ENCODE measurements at regions not wholly inside any gene's neighbourhood (a gene's known extent, or its start where the extent isn't known, plus 50 kb on each side); places are given as distances from the start of the nearest gene placed in this dataset.

DNA sequence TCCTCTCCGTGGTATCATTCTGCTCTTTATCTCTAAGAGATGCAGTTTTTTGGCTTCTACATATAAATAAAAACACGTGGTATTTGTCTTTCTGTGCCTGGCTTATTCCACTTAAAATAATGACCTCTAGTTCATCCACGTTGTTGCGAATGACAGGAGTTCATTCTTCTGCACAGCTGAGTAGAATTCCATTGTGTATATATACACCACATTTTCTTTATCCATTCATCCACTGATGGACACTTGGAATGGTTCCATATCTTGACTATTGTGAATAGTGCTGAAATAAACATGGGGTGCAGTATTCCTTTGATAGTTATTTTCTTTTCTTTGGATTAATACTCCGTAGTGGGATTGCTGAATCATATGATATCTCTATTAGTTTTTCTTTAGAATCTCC, 262.3 kb downstream of the SOX11 start:
- H3K4me3 ChIP-seq (ENCODE audit: insufficient read length, low read depth): no peak overlapping the region
- H3K36me3 ChIP-seq (ENCODE audit: insufficient read depth, insufficient read length, low read length): no peaks in the 10 kb centered on the region
- TF ChIP-seq ZNF274 (IDR thresholded peaks at IDR 0.05; ENCODE audit: low read depth, low read length): no peak
- TF ChIP-seq YY1 (IDR thresholded peaks at IDR 0.05; ENCODE audit: insufficient read depth, insufficient read length): no peak
- TF ChIP-seq SUZ12 (IDR thresholded peaks at IDR 0.05; ENCODE audit: extremely low read depth, insufficient read depth, insufficient read length): no peak
- H3K9ac ChIP-seq (ENCODE audit: insufficient read length, low read depth): no peak overlapping the region
- no peaks in the 10 kb centered on the region for H3K4me1 ChIP-seq (ENCODE audit: insufficient read depth, insufficient read length)
- no peaks in the 10 kb centered on the region for H3K27me3 ChIP-seq (ENCODE audit: insufficient read depth, insufficient read length)
- DNase-seq (ENCODE audit: low read depth, low spot score): no peak
- H3K9me3 ChIP-seq (ENCODE audit: insufficient read depth, low read length): no peaks in the 10 kb centered on the region

DNA sequence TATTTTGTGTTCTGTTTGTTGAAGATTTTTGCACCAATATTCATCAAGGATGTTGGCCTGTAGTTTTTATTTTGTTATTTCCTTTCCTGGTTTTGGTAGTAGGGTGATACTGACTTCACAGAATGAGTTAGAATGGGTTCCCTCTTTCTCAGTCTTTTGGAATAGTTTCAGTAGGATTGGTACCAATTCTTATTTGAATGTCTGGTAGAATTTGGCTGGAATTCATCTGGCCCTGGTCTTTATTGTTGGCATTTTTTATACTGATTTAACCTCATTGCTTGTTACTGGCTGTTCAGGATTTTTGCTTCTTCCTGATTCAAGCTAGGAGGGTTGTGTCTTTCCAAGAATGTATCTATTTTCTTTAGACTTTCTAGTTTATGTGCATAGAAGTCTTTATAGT, 263.7 kb downstream of the SOX11 start:
- Histone ChIP-seq H3K36me3 (ENCODE audit: insufficient read depth, insufficient read length, low read length) (no peaks in the 10 kb centered on the region), H3K4me3 (ENCODE audit: insufficient read length, low read depth) (no peak overlapping the region), H3K9me3 (ENCODE audit: insufficient read depth, low read length) (no peaks in the 10 kb centered on the region), H3K4me1 (ENCODE audit: insufficient read depth, insufficient read length) (no peaks in the 10 kb centered on the region), H3K27me3 (ENCODE audit: insufficient read depth, insufficient read length) (no peaks in the 10 kb centered on the region), H3K9ac (ENCODE audit: insufficient read length, low read depth) (no peak overlapping the region)
- TF ChIP-seq YY1 (IDR thresholded peaks at IDR 0.05; ENCODE audit: insufficient read depth, insufficient read length) (no peak), SUZ12 (IDR thresholded peaks at IDR 0.05; ENCODE audit: extremely low read depth, insufficient read depth, insufficient read length) (no peak), ZNF274 (IDR thresholded peaks at IDR 0.05; ENCODE audit: low read depth, low read length) (no peak)
- no peak for DNase-seq (ENCODE audit: low read depth, low spot score)

DNA sequence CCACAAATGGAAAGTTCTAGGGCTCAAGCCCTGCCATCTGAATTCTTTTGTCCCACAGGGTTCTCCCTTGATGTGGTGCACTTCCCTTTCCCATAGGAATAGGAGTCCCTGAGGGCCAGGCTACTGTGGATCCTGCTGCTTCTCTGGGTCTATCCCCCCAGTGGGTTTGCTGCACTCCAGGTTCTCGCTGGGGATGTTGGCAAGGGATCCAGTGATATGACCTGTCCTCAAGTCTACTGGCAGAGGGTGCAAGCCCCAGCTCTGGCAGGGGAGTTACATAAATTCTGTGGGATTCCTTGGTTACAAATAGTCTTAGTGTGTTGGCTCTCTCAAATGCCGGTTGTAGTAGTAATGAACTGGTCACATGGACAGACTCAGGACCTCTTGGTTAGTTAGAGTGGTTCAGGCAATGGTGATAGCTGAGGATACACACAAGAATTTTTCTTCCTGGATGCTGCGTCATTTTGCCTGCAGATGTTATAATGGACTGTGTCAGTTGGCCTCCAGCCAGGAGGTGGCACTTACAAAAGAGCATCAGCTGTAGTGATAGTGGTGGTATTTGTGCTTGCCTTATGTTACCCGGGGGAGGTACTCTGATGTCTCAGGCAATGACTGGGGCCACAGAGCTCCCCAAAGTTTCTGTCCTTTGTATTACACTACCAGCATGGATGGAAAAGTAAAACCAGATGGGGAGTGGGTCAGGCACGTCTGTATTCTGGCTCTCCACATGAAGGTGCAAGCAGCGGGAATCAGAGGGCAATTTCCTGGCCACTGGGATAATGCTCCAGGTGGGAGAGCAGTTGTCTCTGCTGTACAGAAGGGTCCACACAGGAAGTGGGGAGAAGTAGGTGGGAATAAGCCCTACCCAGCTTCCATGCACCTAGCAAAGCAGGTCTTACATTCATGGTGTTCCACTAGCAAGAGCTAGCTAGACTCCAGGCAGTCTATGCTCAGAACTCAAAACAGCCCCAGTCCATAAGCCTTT, 267.9 kb downstream of the SOX11 start:
- no peak for DNase-seq (ENCODE audit: low read depth, low spot score)
- H3K4me3 ChIP-seq (ENCODE audit: insufficient read length, low read depth): no peak overlapping the region
- no peak overlapping the region for H3K9ac ChIP-seq (ENCODE audit: insufficient read length, low read depth)
- H3K36me3 ChIP-seq (ENCODE audit: insufficient read depth, insufficient read length, low read length): no peaks in the 10 kb centered on the region
- TF ChIP-seq ZNF274 (IDR thresholded peaks at IDR 0.05; ENCODE audit: low read depth, low read length) (no peak), YY1 (IDR thresholded peaks at IDR 0.05; ENCODE audit: insufficient read depth, insufficient read length) (no peak), SUZ12 (IDR thresholded peaks at IDR 0.05; ENCODE audit: extremely low read depth, insufficient read depth, insufficient read length) (no peak)
- H3K4me1 ChIP-seq (ENCODE audit: insufficient read depth, insufficient read length): peaks cover 1% of the 10 kb centered on the region
- no peaks in the 10 kb centered on the region for H3K9me3 ChIP-seq (ENCODE audit: insufficient read depth, low read length)
- no peaks in the 10 kb centered on the region for H3K27me3 ChIP-seq (ENCODE audit: insufficient read depth, insufficient read length)

DNA sequence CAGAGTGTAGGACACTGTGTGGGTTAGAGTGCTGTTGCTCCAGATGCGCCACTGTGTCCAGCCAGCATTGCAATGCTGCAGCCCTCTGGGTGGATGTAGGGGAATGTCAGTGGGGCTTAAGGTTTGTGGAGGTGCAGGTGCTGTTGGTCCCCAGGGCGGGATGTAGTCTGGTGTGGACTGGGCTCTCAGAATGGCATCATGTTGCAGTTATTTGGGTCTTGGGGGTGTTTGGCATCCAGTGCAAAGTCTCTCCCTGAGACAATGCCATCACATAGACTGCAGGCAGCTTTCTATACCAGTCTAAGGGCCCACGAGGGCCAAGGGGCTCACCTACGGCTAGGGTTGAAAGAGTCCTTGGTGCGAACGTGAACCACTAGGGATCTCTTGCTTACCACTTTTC, 275.3 kb downstream of the SOX11 start:
- no peak overlapping the region for H3K9ac ChIP-seq (ENCODE audit: insufficient read length, low read depth)
- no peak for TF ChIP-seq SUZ12 (IDR thresholded peaks at IDR 0.05; ENCODE audit: extremely low read depth, insufficient read depth, insufficient read length)
- no peaks in the 10 kb centered on the region for H3K27me3 ChIP-seq (ENCODE audit: insufficient read depth, insufficient read length)
- H3K4me3 ChIP-seq (ENCODE audit: insufficient read length, low read depth): no peak overlapping the region
- peaks cover 5% of the 10 kb centered on the region; the same call in 1 of the 2 replicates for H3K9me3 ChIP-seq (ENCODE audit: insufficient read depth, low read length)
- no peaks in the 10 kb centered on the region for H3K36me3 ChIP-seq (ENCODE audit: insufficient read depth, insufficient read length, low read length)
- DNase-seq (ENCODE audit: low read depth, low spot score): no peak
- peaks cover 2% of the 10 kb centered on the region for H3K4me1 ChIP-seq (ENCODE audit: insufficient read depth, insufficient read length)

DNA sequence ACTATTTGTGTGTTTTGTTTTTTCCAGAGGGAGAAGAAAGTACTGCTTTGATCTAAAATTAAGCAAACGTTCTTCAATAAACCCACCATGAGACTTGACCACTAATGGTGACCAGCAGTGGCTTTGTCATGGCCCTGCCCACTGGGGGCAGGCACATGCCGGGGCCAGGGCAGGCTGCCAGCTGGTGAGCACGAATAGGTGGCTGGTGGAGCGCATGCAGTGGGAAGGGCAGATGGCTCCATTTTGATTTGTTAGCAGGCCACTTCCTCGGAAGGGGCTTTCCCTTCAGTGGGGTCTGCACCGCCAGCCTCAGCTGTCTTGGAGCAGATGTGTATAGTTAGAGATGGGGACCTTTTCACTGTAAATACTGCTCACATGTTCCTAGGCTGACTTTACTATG, 277.1 kb downstream of the SOX11 start:
- Histone ChIP-seq H3K4me1 (ENCODE audit: insufficient read depth, insufficient read length) (peaks cover 2% of the 10 kb centered on the region), H3K36me3 (ENCODE audit: insufficient read depth, insufficient read length, low read length) (no peaks in the 10 kb centered on the region), H3K9me3 (ENCODE audit: insufficient read depth, low read length) (peaks cover 5% of the 10 kb centered on the region; the same call in 1 of the 2 replicates), H3K4me3 (ENCODE audit: insufficient read length, low read depth) (no peak overlapping the region), H3K27me3 (ENCODE audit: insufficient read depth, insufficient read length) (no peaks in the 10 kb centered on the region), H3K9ac (ENCODE audit: insufficient read length, low read depth) (no peak overlapping the region)
- no peak for DNase-seq (ENCODE audit: low read depth, low spot score)
- TF ChIP-seq SUZ12 (IDR thresholded peaks at IDR 0.05; ENCODE audit: extremely low read depth, insufficient read depth, insufficient read length) (no peak), YY1 (IDR thresholded peaks at IDR 0.05; ENCODE audit: insufficient read depth, insufficient read length) (no peak), ZNF274 (IDR thresholded peaks at IDR 0.05; ENCODE audit: low read depth, low read length) (no peak)

DNA sequence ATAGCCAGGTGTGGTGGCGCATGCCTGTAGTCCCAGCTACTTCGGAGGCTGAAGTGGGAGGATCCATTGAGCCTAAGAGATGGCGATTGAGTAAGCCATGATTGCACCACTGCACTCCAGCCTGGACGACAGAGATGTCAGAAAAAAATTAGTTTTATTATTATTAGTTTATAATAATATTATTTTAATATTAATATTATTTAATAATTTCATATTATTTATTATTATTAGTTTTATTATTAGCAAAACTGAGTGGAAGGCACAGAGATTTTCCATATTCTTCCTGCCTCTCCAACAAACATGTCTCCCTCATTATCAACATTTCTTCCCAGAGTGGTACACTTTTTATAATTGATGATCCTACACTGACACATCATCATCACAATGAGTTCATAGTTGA, 278.2 kb downstream of the SOX11 start:
- Histone ChIP-seq H3K4me3 (ENCODE audit: insufficient read length, low read depth) (no peak overlapping the region), H3K9me3 (ENCODE audit: insufficient read depth, low read length) (peaks cover 5% of the 10 kb centered on the region; the same call in 1 of the 2 replicates), H3K9ac (ENCODE audit: insufficient read length, low read depth) (no peak overlapping the region), H3K4me1 (ENCODE audit: insufficient read depth, insufficient read length) (peaks cover 2% of the 10 kb centered on the region), H3K36me3 (ENCODE audit: insufficient read depth, insufficient read length, low read length) (no peaks in the 10 kb centered on the region), H3K27me3 (ENCODE audit: insufficient read depth, insufficient read length) (no peaks in the 10 kb centered on the region)
- no peak for DNase-seq (ENCODE audit: low read depth, low spot score)
- no peak for TF ChIP-seq YY1 (IDR thresholded peaks at IDR 0.05; ENCODE audit: insufficient read depth, insufficient read length)
- TF ChIP-seq ZNF274 (IDR thresholded peaks at IDR 0.05; ENCODE audit: low read depth, low read length): no peak
- no peak for TF ChIP-seq SUZ12 (IDR thresholded peaks at IDR 0.05; ENCODE audit: extremely low read depth, insufficient read depth, insufficient read length)

DNA sequence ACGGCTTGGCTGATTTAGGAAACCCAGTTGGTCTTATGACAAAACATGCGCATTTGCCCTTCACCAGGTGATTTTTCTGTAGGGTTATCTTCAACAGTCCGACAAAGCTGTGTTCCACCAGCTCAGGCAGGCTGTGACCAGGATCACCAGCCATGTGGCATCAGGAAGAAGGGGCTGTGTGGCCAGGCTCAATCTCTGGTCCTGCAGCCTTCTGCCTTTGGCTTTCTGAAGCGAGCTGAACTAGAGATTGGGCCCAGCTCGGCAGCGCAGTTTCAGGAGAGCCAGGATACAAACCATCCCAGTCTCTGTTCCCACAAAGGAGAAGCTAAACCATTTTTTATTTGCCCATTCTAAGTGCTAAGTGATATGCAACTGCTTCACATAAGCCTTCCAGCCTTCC, 282.3 kb downstream of the SOX11 start:
- no peak overlapping the region for H3K4me3 ChIP-seq (ENCODE audit: insufficient read length, low read depth)

More for the DNA sequence above, 282.3 kb downstream of the SOX11 start:
- TF ChIP-seq SUZ12 (IDR thresholded peaks at IDR 0.05; ENCODE audit: extremely low read depth, insufficient read depth, insufficient read length) (no peak), YY1 (IDR thresholded peaks at IDR 0.05; ENCODE audit: insufficient read depth, insufficient read length) (no peak), ZNF274 (IDR thresholded peaks at IDR 0.05; ENCODE audit: low read depth, low read length) (no peak)
- DNase-seq (ENCODE audit: low read depth, low spot score): no peak
- no peaks in the 10 kb centered on the region for H3K36me3 ChIP-seq (ENCODE audit: insufficient read depth, insufficient read length, low read length)
- peaks cover 2% of the 10 kb centered on the region for H3K4me1 ChIP-seq (ENCODE audit: insufficient read depth, insufficient read length)
- no peaks in the 10 kb centered on the region for H3K27me3 ChIP-seq (ENCODE audit: insufficient read depth, insufficient read length)
- H3K9me3 ChIP-seq (ENCODE audit: insufficient read depth, low read length): no peaks in the 10 kb centered on the region
- H3K9ac ChIP-seq (ENCODE audit: insufficient read length, low read depth): no peak overlapping the region

Data from NT2/D1 (cell line).